Right cardiac atrium (tissue), 5 donors: ENCODE measurements at regions not wholly inside any gene's neighbourhood (a gene's known extent, or its start where the extent isn't known, plus 50 kb on each side); places are given as distances from the start of the nearest gene placed in this dataset.

ENCODE experiments used
- ATAC-seq, 2 donors: fragments of 200-7000 bp; cut with Tn5 transposase; one replicate each; pipeline versions ENCODE4 v1.8.0 to v1.9.1; 2020; ENCODE audit warnings: moderate library complexity in 2 of 2, mild to moderate bottlenecking in 1 of 2
- DNase-seq, 3 donors: peaks; one replicate each; pipeline ENCODE4 v3.0.0-alpha.2; 2020
- H3K27ac ChIP-seq: one replicate; pipeline ENCODE4 v1.5.1; 2013; ENCODE audit warnings: mild to moderate bottlenecking, low read length, control low read depth, moderate library complexity
- H3K27me3 ChIP-seq: one replicate; pipeline ENCODE4 v1.6.1; 2013; ENCODE audit not compliant: control insufficient read depth, insufficient read depth
- H3K4me1 ChIP-seq: one replicate; pipeline ENCODE4 v1.6.1; 2013; ENCODE audit warnings: low read length; ENCODE audit not compliant: control insufficient read depth, insufficient read depth
- H3K4me3 ChIP-seq: one replicate; pipeline ENCODE4 v1.5.1; 2013; ENCODE audit warnings: low read length, control low read depth
- H3K9me3 ChIP-seq: one replicate; pipeline ENCODE4 v1.6.1; 2013; ENCODE audit warnings: low read length; ENCODE audit not compliant: control insufficient read depth
- WGBS: extraction: QIAGEN DNeasy Blood & Tissue Kit; methylation state at CpG from one replicate; pipeline ENCODE4 v1.1.7; 2013; 5-methylcytosine and 5-hydroxymethylcytosine counted together
- intact Hi-C, 4 donors: fragments of 100-400 bp; cut with DNase I; formaldehyde crosslinking; loops; one replicate each; pipeline versions ENCODE4 v1.11.0 to v1.14.0; 2022 to 2023
- donor health status: healthy with polysubstance abuse.
- donor health status: DM: no; HTN: yes; CAD: no.
- donor health status: DM: no; HTN: no; CAD: no.
- donor health status: DM: no; HTN: yes; CAD: no; lungs with severe emphysema.
- donor health status: DM: yes; HTN: yes; CAD: no.

DNA sequence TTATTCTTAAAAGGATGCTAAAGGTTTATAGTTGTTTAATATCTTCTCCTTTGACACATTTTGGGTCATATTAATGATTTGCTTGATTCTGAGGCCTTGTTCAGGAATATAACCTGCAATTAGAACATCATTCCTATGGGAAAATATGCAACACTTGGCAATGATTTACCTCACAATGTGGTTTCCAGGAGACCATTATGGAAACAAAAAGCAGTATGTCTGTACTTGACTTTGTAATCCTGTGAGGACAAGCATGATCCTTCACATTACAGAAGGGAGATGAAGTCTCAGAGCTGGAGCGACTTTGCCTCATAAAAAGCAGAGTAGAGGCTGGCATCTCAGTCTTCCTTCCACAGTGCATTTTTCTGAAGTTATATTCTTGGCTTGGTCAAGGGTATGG is 57.0 kb upstream of the CDCA7L start:
- Histone ChIP-seq H3K27ac (no peak overlapping the region), H3K27me3 (no peaks in the 10 kb centered on the region), H3K4me1 (no peaks in the 10 kb centered on the region), H3K9me3 (no peaks in the 10 kb centered on the region), H3K4me3 (no peak overlapping the region)
- 81% methylated on average over 1 of the region's 1 CpG for WGBS
- DNase-seq (no peak), ATAC-seq (no peak)
- intact Hi-C loops: loop anchor here in 1 of 4 donors (10.0 kb wide), 1 partner anchor 1218 kb away; the partner anchor contains the start of gene SP8

DNA sequence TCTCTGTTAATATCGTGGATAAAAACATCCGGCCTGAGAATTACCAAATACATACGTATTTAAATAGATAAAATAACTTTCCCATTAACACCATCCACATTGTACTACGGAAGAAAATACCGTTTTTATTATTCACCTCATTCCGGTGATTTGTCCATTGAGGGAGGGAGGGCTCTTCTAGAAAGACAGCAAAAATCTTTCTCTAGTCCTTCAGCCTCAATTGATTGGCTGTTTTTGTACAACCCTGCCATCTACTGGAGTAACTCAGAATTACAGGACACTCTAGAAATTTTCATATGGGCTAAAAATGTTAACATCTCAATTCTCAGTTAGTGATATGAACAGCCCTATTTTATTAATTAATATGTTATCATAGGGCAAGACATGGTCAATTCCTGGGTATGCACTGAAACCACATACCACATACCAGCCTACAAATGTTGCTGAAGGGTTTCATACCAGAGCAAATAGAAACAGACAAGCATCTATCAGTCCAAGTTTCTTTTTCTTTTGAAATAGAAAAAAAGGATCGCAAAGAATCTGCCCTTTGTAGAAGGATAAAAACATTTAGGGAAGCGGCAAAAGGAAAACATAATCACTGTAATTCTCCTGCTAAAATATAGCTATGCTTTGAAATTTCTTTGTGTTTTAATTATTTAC is 55.8 kb upstream of the CDCA7L start:
- 13% methylated on average over 8 of the region's 8 CpGs for WGBS
- Histone ChIP-seq H3K9me3 (no peaks in the 10 kb centered on the region), H3K27ac (no peak overlapping the region), H3K27me3 (no peaks in the 10 kb centered on the region), H3K4me1 (no peaks in the 10 kb centered on the region), H3K4me3 (no peak overlapping the region)
- intact Hi-C loops: loop anchor here in 1 of 4 donors (10.0 kb wide), 1 partner anchor 1217 kb away; the partner anchor contains the start of gene SP8
- ATAC-seq (peak in 1 of 2 donors; percentile 59), DNase-seq (no peak)

DNA sequence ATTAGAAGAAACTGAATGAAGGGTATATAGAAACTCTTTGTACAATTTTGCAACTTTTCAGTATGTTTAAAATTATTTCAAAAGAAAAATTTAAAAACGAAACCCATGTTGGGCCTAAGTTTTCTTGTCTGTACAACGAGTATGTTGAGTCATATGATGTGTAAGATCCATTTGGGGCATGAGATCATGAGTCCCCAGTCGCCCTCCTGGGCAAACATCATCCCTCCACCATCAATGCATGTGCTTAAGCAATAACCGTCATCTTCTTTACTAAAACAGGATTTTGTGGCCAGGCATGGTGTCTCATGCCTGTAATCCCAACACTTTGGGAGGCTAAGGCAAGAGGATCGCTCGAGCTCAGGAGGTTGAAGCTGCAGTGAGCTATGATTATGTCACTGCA is 54.2 kb upstream of the CDCA7L start:
- Histone ChIP-seq H3K9me3 (no peaks in the 10 kb centered on the region), H3K27ac (no peak overlapping the region), H3K4me1 (no peaks in the 10 kb centered on the region), H3K27me3 (no peaks in the 10 kb centered on the region), H3K4me3 (no peak overlapping the region)
- WGBS: 87% methylated on average over 6 of the region's 6 CpGs
- ATAC-seq (no peak), DNase-seq (no peak)
- intact Hi-C loops: loop anchor here in 1 of 4 donors (10.0 kb wide), 1 partner anchor 1215 kb away; the partner anchor contains the start of gene SP8

DNA sequence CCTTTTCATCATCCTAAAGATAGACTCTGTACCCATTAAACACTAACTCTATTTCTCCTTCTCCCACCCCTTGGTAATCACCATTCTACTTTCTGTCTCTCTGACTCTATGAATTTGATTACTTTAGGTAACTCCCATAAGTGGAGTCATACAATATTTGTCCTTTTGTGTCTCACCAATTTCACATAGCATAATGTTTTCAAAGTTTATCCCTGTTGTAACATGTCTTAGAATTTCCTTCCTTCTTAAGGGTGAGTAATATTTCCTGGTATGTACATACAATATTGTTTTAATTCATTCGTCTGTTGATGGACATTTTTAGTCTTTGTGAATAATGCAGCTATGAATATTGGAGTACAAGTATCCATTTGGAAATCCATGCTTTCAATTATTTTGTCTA is 50.9 kb upstream of the CDCA7L start:
- H3K9me3 ChIP-seq: no peaks in the 10 kb centered on the region
- intact Hi-C loops: no loop called here

More for the DNA sequence above, 50.9 kb upstream of the CDCA7L start:
- Histone ChIP-seq H3K4me1 (no peaks in the 10 kb centered on the region), H3K4me3 (no peak overlapping the region), H3K27ac (no peak overlapping the region), H3K27me3 (no peaks in the 10 kb centered on the region)
- ATAC-seq (no peak), DNase-seq (no peak)
- 46% methylated on average over 1 of the region's 1 CpG for WGBS
